Ishikawa (cell line): ENCODE measurements at regions not wholly inside any gene's neighbourhood (a gene's known extent, or its start where the extent isn't known, plus 50 kb on each side); places are given as distances from the start of the nearest gene placed in this dataset.

ENCODE experiments used
- EP300 ChIP-seq: IDR thresholded peaks from 2 replicates; pipeline ENCODE4 v1.6.1; 2012; ENCODE audit warnings: borderline replicate concordance
- RAD21 ChIP-seq: IDR thresholded peaks from 2 replicates; pipeline ENCODE4 v1.6.1; 2012; ENCODE audit warnings: low read depth
- REST ChIP-seq: IDR thresholded peaks from 2 replicates; pipeline ENCODE4 v1.6.1; 2012; ENCODE audit warnings: low read depth, mild to moderate bottlenecking
- YY1 ChIP-seq: IDR thresholded peaks from 2 replicates; pipeline ENCODE4 v1.6.1; 2012; ENCODE audit warnings: low read depth
- ZBTB7A ChIP-seq: IDR thresholded peaks from 2 replicates; pipeline ENCODE4 v1.6.1; 2012; ENCODE audit warnings: low read depth
- TF ChIP-seq, protein P1 (sequence below): IDR thresholded peaks from 2 replicates; pipeline ENCODE4 v1.6.1; 2012
- TF ChIP-seq, protein P2 (sequence below): IDR thresholded peaks from 2 replicates; pipeline ENCODE4 v1.6.1; 2012

DNA sequence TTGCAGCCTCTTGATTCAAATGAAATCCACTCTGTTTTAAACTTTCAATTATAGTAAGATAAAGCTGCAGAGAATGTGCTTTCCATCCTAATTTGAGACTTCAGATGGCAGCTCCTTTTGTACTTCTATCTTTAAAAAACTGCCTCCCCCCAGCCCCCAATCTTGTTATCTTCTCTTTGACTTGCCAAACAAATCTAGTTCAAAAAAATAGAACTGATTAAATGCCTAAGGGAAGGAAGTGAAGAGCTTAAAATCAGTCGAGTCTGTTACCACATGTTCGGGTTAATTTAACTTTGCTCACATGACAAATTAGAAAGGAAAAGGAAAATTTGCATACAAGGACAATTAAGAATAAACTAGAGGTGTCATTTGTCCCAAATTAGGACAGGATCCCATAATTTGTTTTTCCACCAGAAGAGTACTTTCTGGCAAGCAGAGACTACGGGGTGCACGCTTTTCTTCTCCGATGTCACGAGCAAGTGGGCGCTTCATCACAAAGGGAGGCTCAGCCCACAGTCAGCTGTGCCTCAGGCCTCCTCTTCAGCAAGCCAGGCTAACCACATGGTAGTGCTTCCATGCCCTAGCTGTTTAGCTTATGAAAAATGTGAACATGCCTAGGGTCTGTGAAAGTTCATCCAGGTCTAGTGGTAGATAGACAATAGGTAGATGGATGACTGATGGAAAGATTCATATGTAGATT, 69.0 kb upstream of the LDLRAD3 start:
- TF ChIP-seq ZBTB7A (no peak), EP300 (no peak), REST (no peak), YY1 (no peak), RAD21 (no peak)
- TF ChIP-seq, protein P1, sequence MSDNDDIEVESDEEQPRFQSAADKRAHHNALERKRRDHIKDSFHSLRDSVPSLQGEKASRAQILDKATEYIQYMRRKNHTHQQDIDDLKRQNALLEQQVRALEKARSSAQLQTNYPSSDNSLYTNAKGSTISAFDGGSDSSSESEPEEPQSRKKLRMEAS: no peak
- TF ChIP-seq, protein P2, sequence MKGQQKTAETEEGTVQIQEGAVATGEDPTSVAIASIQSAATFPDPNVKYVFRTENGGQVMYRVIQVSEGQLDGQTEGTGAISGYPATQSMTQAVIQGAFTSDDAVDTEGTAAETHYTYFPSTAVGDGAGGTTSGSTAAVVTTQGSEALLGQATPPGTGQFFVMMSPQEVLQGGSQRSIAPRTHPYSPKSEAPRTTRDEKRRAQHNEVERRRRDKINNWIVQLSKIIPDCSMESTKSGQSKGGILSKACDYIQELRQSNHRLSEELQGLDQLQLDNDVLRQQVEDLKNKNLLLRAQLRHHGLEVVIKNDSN: no peak
